Gastrocnemius medialis (tissue), 4 donors: ENCODE measurements at regions not wholly inside any gene's neighbourhood (a gene's known extent, or its start where the extent isn't known, plus 50 kb on each side); places are given as distances from the start of the nearest gene placed in this dataset.

ENCODE experiments used
- POLR2A ChIP-seq, 2 donors: fragments of 450-650 bp; IDR thresholded peaks; one replicate each; pipeline ENCODE4 v1.6.1; 2017; ENCODE audit warnings: antibody characterized with exemption in 2 of 2, mild to moderate bottlenecking in 2 of 2, moderate library complexity in 2 of 2
- TF ChIP-seq, protein P1 (sequence below), 5 experiments: fragments of 450-650 bp in 3 of 5; fragments of 200-600 bp in 2 of 5; sonication (generic) in 2 of 5; IDR thresholded peaks in 4 of 5; conservative IDR thresholded peaks in 1 of 5; 1 replicate in 4 of 5; 2 replicates in 1 of 5; pipeline ENCODE4 v1.5.1; 2016 to 2019; ENCODE audit warnings: antibody characterized with exemption in 5 of 5, mild to moderate bottlenecking in 3 of 5, moderate library complexity in 3 of 5

DNA sequence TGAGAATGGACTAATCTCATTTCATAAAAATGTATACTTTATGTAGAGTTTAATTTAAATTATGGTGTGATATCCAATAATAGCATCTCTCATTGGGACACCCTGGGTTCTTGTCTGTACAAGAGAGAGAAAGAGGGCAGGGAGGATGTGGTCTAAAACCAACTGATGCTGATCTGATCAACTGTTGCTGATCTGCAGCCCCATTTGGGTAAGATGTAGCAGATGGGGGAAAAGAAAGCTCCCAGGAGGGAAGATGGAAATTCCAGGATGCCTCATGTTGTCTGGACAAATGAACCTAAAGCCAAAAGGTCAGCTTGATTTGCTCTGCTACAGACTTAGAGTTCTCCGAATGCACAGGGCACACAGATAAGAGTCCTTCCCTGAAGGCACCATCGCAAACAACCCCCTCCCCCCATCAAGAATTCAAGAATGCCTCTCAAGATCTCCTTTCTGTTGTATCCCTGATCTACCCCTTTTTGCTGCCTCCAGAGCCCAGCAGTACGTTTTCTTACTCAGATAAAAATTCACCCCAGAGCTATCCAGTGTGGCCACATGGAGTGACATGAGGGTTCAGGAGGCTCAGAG, 171.4 kb upstream of the INHBA start:
- TF ChIP-seq, protein P1, sequence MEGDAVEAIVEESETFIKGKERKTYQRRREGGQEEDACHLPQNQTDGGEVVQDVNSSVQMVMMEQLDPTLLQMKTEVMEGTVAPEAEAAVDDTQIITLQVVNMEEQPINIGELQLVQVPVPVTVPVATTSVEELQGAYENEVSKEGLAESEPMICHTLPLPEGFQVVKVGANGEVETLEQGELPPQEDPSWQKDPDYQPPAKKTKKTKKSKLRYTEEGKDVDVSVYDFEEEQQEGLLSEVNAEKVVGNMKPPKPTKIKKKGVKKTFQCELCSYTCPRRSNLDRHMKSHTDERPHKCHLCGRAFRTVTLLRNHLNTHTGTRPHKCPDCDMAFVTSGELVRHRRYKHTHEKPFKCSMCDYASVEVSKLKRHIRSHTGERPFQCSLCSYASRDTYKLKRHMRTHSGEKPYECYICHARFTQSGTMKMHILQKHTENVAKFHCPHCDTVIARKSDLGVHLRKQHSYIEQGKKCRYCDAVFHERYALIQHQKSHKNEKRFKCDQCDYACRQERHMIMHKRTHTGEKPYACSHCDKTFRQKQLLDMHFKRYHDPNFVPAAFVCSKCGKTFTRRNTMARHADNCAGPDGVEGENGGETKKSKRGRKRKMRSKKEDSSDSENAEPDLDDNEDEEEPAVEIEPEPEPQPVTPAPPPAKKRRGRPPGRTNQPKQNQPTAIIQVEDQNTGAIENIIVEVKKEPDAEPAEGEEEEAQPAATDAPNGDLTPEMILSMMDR (IDR thresholded peaks at IDR 0.05 in 4 of 5, conservative IDR thresholded peaks at IDR 0.05 in 1 of 5) = no peak
- no peak for TF ChIP-seq POLR2A (IDR thresholded peaks at IDR 0.05)
